Small intestine (tissue), 7 donors: ENCODE measurements at regions not wholly inside any gene's neighbourhood (a gene's known extent, or its start where the extent isn't known, plus 50 kb on each side); places are given as distances from the start of the nearest gene placed in this dataset.

Experiments
- DNase-seq, 2 donors: peaks; one replicate each; pipeline versions ENCODE4 v3.0.0 to v3.0.0-alpha.2; 2013
- FAIRE-seq: peaks from 2 replicates; lab custom pipeline; 2012; peaks lifted over from hg19 to GRCh38; lab: Jason Lieb, UNC
- H3K27ac ChIP-seq, 3 donors: one replicate each; pipeline ENCODE4 v1.5.1; 2013; ENCODE audit warnings: low read length in 2 of 3, mild to moderate bottlenecking in 2 of 3, control low read depth in 1 of 3, inconsistent platforms in 1 of 3, low read depth in 1 of 3, moderate library complexity in 1 of 3
- H3K27me3 ChIP-seq, 3 donors: one replicate each; pipeline ENCODE4 v1.6.1; 2013; ENCODE audit warnings: low read length in 3 of 3, inconsistent platforms in 1 of 3; ENCODE audit not compliant: control insufficient read depth in 3 of 3, insufficient read depth in 3 of 3
- H3K36me3 ChIP-seq, 3 donors: one replicate each; pipeline ENCODE4 v1.6.1; 2013; ENCODE audit warnings: low read length in 3 of 3, inconsistent platforms in 1 of 3, low read depth in 1 of 3, mild to moderate bottlenecking in 1 of 3, moderate library complexity in 1 of 3; ENCODE audit not compliant: control insufficient read depth in 3 of 3, insufficient read depth in 2 of 3
- H3K4me1 ChIP-seq, 3 donors: one replicate each; pipeline ENCODE4 v1.6.1; 2013; ENCODE audit warnings: low read length in 2 of 3, inconsistent platforms in 1 of 3, low read depth in 1 of 3, mild to moderate bottlenecking in 1 of 3, moderate library complexity in 1 of 3; ENCODE audit not compliant: control insufficient read depth in 3 of 3, insufficient read depth in 2 of 3
- H3K4me3 ChIP-seq, 3 donors: one replicate each; pipeline ENCODE4 v1.5.1; 2013; ENCODE audit warnings: low read length in 3 of 3, control low read depth in 1 of 3, inconsistent platforms in 1 of 3, low read depth in 1 of 3, mild to moderate bottlenecking in 1 of 3, moderate library complexity in 1 of 3
- H3K9me3 ChIP-seq, 2 donors: one replicate each; pipeline ENCODE4 v1.6.1; 2013; ENCODE audit warnings: low read depth in 1 of 2, low read length in 1 of 2; ENCODE audit not compliant: control insufficient read depth in 2 of 2, insufficient read depth in 1 of 2
- WGBS, 3 donors: extraction: QIAGEN DNeasy Blood & Tissue Kit; methylation state at CpG; one replicate each; pipeline ENCODE4 v1.1.7; 2013; 5-methylcytosine and 5-hydroxymethylcytosine counted together
- donor health status: healthy with polysubstance abuse.
- donor health status: control.
- donor health status: control.
- donor health status: Bipolar disorder and iron deficiency.
- donor health status: healthy.

DNA sequence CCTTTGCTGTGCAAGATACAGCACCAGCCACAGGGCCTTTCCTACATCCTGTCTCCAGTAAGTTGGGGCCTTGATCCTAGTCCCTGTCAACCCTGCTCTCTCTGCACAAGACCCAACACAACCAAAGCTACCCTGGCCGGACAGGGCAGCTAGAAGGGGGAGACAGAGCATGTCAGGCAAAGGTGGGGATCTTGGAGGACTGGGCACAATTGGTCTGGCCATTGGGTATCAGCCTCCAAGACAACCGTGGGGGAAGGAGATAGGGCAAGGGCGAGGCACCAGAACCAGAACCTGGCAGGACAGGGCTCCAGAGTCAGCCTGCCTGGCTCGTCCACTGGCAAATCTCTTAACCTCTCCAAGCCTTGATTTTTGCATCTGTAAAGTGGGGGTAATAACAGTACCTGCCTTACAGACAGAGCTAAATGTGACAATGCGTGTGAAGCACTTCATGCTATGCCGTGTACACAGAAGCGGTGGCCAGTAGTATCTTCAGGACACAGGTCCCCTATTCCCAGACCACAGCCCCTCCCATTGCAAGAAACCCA is 51.6 kb upstream of the CDKN2AIPNL start:
- no peaks in the 10 kb centered on the region for H3K36me3 ChIP-seq
- H3K4me1 ChIP-seq: peaks cover 4 to 44% (median 10%) of the 10 kb centered on the region in 3 donors
- no peaks in the 10 kb centered on the region for H3K9me3 ChIP-seq
- no peak for DNase-seq
- no peak for FAIRE-seq
- 87 to 94% (median 91%) methylated on average over 7 of the region's 7 CpGs for WGBS, 3 donors
- no peak overlapping the region for H3K4me3 ChIP-seq
- no peak overlapping the region for H3K27ac ChIP-seq
- H3K27me3 ChIP-seq: no peaks in the 10 kb centered on the region

DNA sequence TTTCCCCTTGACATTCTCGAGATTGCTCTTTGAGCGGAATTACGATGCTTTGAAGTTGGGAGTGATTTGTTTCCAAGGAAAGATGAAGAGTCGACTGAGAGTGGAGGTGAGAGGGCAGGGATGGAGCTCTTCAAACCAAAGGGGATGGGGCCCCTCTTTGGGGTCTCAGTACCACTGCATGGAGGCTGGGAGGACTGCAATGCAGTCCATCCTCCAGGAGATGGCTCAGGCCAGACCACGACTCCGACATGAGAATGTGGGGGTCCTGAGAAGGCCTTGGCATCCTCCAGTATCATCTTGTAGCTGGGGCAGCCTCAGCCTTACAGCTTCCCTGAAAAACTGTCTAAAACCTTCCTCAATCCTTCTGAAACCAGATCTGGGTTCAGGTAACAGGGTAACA is 51.1 kb upstream of the CDKN2AIPNL start:
- FAIRE-seq (no peak), DNase-seq (no peak)
- Histone ChIP-seq H3K27me3 (no peaks in the 10 kb centered on the region), H3K4me3 (no peak overlapping the region), H3K9me3 (no peaks in the 10 kb centered on the region), H3K4me1 (peaks cover 4 to 48% (median 10%) of the 10 kb centered on the region in 3 donors), H3K36me3 (no peaks in the 10 kb centered on the region), H3K27ac (no peak overlapping the region)
- 82 to 89% (median 87%) methylated on average over 6 of the region's 6 CpGs for WGBS, 3 donors

DNA sequence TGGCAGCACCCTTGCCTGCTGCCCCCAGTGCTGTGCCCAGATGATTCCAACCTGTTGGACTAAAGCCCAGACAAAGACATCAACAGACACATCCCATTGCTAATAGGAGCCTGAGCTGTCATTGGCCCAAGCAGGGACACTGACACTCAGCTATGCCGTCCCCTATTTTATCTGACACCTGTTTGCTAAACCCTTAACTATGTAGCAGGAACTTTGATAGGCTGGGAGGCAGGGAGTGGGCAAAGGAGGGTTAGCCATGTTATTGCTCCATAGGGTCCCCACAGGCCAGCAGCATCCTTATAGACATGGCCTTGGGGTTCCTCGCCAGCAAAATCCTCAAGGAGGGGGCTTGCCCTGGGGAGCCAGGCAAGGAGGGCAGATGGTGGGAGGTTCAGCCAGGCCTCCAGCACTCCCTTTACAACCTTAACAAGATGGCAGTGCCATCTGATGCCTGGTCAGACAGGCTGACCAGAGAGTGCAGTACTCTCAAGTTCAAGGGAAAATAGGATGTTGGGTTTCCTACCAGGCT is 50.4 kb upstream of the CDKN2AIPNL start:
- Histone ChIP-seq H3K27me3 (no peaks in the 10 kb centered on the region), H3K4me3 (no peak overlapping the region), H3K9me3 (no peaks in the 10 kb centered on the region), H3K36me3 (no peaks in the 10 kb centered on the region), H3K27ac (no peak overlapping the region), H3K4me1 (peaks cover 4 to 48% (median 10%) of the 10 kb centered on the region in 3 donors)
- DNase-seq: no peak
- FAIRE-seq: no peak
- 81 to 83% (median 81%) methylated on average over 2 of the region's 2 CpGs for WGBS, 3 donors
